PC-3 (cell line): ENCODE measurements at regions not wholly inside any gene's neighbourhood (a gene's known extent, or its start where the extent isn't known, plus 50 kb on each side); places are given as distances from the start of the nearest gene placed in this dataset.

Source experiments
- ATAC-seq: fragments of 200-7000 bp; cut with Tn5 transposase; 2 replicates; pipeline ENCODE4 v1.9.1; 2020; ENCODE audit warnings: mild to moderate bottlenecking, moderate library complexity
- BruUV-seq: library from RNA; stranded (reverse); fragments of 400-500 nt; replicated peaks from 2 replicates; lab custom pipeline; 2021; lab: Mats Ljungman, UMichigan
- CTCF ChIA-PET: fragments of 300-600 bp; sonication (Branson Sonifier 250); formaldehyde crosslinking; loops from one replicate; lab custom pipeline; 2022; ENCODE audit warnings: antibody characterized with exemption; lab: Charles Lee
- POLR2A ChIA-PET: fragments of 300-600 bp; sonication (Branson Sonifier 250); formaldehyde crosslinking; loops from one replicate; lab custom pipeline; 2022; ENCODE audit warnings: antibody characterized with exemption; ENCODE audit not compliant: unreplicated experiment; lab: Charles Lee
- DNase-seq: peaks from one replicate; pipeline ENCODE4 v3.0.0-alpha.2; 2015
- H2AFZ ChIP-seq: fragments of 300-600 bp; sonication (generic); 2 replicates; pipeline ENCODE4 v1.6.0; 2016; ENCODE audit warnings: antibody characterized with exemption, low read length
- H3F3A ChIP-seq: fragments of 300-600 bp; sonication (generic); one replicate; pipeline ENCODE4 v1.6.0; 2017; ENCODE audit warnings: antibody characterized with exemption, low read length, control low read depth, mild to moderate bottlenecking; ENCODE audit not compliant: unreplicated experiment
- H3K27ac ChIP-seq: fragments of 300-600 bp; sonication (generic); 2 replicates; pipeline ENCODE4 v1.5.1; 2016; ENCODE audit warnings: mild to moderate bottlenecking, low read length
- H3K27me3 ChIP-seq: fragments of 300-600 bp; sonication (generic); 2 replicates; pipeline ENCODE4 v1.6.1; 2016; ENCODE audit warnings: low read length, mixed read lengths
- H3K36me3 ChIP-seq: fragments of 300-600 bp; sonication (generic); 2 replicates; pipeline ENCODE4 v1.6.1; 2016; ENCODE audit warnings: low read depth, mixed run types, low read length, mixed read lengths
- H3K4me1 ChIP-seq: fragments of 300-600 bp; sonication (generic); 2 replicates; pipeline ENCODE4 v1.5.1; 2016; ENCODE audit warnings: low read length; ENCODE audit not compliant: insufficient read depth
- H3K4me2 ChIP-seq: fragments of 300-600 bp; sonication (generic); 2 replicates; pipeline ENCODE4 v1.6.0; 2016; ENCODE audit warnings: low read length
- H3K4me3 ChIP-seq: fragments of 300-600 bp; sonication (generic); 2 replicates; pipeline ENCODE4 v1.5.1; 2016; ENCODE audit warnings: mild to moderate bottlenecking, low read length, mixed read lengths
- H3K79me2 ChIP-seq: fragments of 300-600 bp; sonication (generic); 2 replicates; pipeline ENCODE4 v1.6.1; 2017; ENCODE audit warnings: low read length, mixed read lengths
- H3K9ac ChIP-seq: fragments of 300-600 bp; sonication (generic); 2 replicates; pipeline ENCODE4 v1.6.0; 2016; ENCODE audit warnings: mild to moderate bottlenecking, low read length
- H3K9me2 ChIP-seq: fragments of 300-600 bp; sonication (generic); replicated peaks from 2 replicates; pipeline ENCODE4 v1.6.1; 2016; ENCODE audit warnings: mixed run types, low read length, mixed read lengths
- H3K9me3 ChIP-seq: fragments of 300-600 bp; sonication (generic); 2 replicates; pipeline ENCODE4 v1.6.1; 2016; ENCODE audit warnings: low read length, mixed read lengths
- H4K20me1 ChIP-seq: fragments of 300-600 bp; sonication (generic); 2 replicates; pipeline ENCODE4 v1.6.1; 2016; ENCODE audit warnings: low read length, mixed read lengths
- EZH2 ChIP-seq: fragments of 300-600 bp; sonication (generic); IDR thresholded peaks from one replicate; pipeline ENCODE4 v1.6.1; 2017; ENCODE audit warnings: antibody characterized with exemption, mild to moderate bottlenecking, low read length; ENCODE audit not compliant: unreplicated experiment
- EZH2phosphoT487 ChIP-seq: fragments of 300-600 bp; sonication (generic); IDR thresholded peaks from 2 replicates; pipeline ENCODE4 v1.6.1; 2018; ENCODE audit warnings: mild to moderate bottlenecking, antibody characterized with exemption, low read length, borderline replicate concordance
- intact Hi-C: fragments of 100-400 bp; cut with micrococcal nuclease; formaldehyde crosslinking; loops from 2 replicates; pipeline ENCODE4 v1.9.0; 2023
- TF ChIP-seq, protein P1 (sequence below): fragments of 300-600 bp; sonication (generic); conservative IDR thresholded peaks from 2 replicates; pipeline ENCODE4 v1.5.1; 2017; ENCODE audit warnings: antibody characterized with exemption, low read depth, mild to moderate bottlenecking, low read length

GRCh38 chr2:21282515-21282898 lies 158.7 kb downstream of the TDRD15 start:
- H3K4me1 ChIP-seq: no peaks in the 10 kb centered on the region
- 0 out of 2 replicates have a peak, but pooled peaks cover 4% of the 10 kb centered on the region for H3K9me3 ChIP-seq
- ChIA-PET CTCF (no interaction called here), POLR2A (no interaction called here)
- H3K4me3 ChIP-seq: no peak overlapping the region
- no peaks in the 10 kb centered on the region for H3F3A ChIP-seq
- no peaks in the 10 kb centered on the region for H3K79me2 ChIP-seq
- intact Hi-C loops: no loop called here
- H3K9ac ChIP-seq: no peak overlapping the region
- H3K27ac ChIP-seq: no peak overlapping the region
- H3K4me2 ChIP-seq: no peak overlapping the region
- TF ChIP-seq EZH2 (no peak), EZH2phosphoT487 (no peak)
- TF ChIP-seq, protein P1, sequence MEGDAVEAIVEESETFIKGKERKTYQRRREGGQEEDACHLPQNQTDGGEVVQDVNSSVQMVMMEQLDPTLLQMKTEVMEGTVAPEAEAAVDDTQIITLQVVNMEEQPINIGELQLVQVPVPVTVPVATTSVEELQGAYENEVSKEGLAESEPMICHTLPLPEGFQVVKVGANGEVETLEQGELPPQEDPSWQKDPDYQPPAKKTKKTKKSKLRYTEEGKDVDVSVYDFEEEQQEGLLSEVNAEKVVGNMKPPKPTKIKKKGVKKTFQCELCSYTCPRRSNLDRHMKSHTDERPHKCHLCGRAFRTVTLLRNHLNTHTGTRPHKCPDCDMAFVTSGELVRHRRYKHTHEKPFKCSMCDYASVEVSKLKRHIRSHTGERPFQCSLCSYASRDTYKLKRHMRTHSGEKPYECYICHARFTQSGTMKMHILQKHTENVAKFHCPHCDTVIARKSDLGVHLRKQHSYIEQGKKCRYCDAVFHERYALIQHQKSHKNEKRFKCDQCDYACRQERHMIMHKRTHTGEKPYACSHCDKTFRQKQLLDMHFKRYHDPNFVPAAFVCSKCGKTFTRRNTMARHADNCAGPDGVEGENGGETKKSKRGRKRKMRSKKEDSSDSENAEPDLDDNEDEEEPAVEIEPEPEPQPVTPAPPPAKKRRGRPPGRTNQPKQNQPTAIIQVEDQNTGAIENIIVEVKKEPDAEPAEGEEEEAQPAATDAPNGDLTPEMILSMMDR: no peak
- no peak for ATAC-seq
- H3K36me3 ChIP-seq: no peaks in the 10 kb centered on the region
- no peak overlapping the region for H2AFZ ChIP-seq
- no peaks in the 10 kb centered on the region for H4K20me1 ChIP-seq
- DNase-seq: no peak
- peaks cover 15% of the 10 kb centered on the region; the same call in 1 of the 2 replicates for H3K27me3 ChIP-seq
- H3K9me2 ChIP-seq: no peaks in the 10 kb centered on the region
- no TSS peak for BruUV-seq

DNA sequence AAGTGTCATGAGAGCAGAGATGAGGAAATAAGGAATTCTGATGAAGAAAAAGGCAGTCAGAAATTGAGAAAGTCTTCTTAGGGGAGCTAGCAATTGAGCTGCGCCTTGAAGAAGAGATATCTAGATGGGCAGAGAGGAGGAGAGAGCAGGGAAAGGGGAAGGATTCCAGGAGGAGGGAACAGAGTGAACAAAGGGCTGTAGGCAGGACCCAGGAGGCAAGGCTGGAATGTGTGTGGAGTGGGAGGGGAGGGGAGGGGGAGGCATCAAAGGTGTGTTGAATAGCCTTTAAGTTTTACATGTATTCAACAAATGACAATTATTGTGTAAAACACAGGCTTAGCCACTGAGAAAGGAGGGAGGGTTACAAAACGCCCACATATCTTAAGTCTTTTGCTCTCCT lies 164.5 kb downstream of the TDRD15 start:
- Histone ChIP-seq H4K20me1 (no peaks in the 10 kb centered on the region), H3K4me1 (no peaks in the 10 kb centered on the region), H3K4me2 (no peak overlapping the region), H2AFZ (no peak overlapping the region), H3F3A (no peaks in the 10 kb centered on the region), H3K4me3 (no peak overlapping the region), H3K27me3 (no peaks in the 10 kb centered on the region), H3K9ac (no peak overlapping the region), H3K79me2 (no peaks in the 10 kb centered on the region), H3K9me2 (no peaks in the 10 kb centered on the region), H3K27ac (no peak overlapping the region), H3K36me3 (no peaks in the 10 kb centered on the region), H3K9me3 (0 out of 2 replicates have a peak, but pooled peaks cover 4% of the 10 kb centered on the region)
- BruUV-seq: no TSS peak
- TF ChIP-seq EZH2: no peak
- TF ChIP-seq EZH2phosphoT487: no peak
- TF ChIP-seq, protein P1: no peak
- intact Hi-C loops: no loop called here
- no peak for ATAC-seq
- DNase-seq: no peak
- ChIA-PET POLR2A (no interaction called here), CTCF (no interaction called here)

DNA sequence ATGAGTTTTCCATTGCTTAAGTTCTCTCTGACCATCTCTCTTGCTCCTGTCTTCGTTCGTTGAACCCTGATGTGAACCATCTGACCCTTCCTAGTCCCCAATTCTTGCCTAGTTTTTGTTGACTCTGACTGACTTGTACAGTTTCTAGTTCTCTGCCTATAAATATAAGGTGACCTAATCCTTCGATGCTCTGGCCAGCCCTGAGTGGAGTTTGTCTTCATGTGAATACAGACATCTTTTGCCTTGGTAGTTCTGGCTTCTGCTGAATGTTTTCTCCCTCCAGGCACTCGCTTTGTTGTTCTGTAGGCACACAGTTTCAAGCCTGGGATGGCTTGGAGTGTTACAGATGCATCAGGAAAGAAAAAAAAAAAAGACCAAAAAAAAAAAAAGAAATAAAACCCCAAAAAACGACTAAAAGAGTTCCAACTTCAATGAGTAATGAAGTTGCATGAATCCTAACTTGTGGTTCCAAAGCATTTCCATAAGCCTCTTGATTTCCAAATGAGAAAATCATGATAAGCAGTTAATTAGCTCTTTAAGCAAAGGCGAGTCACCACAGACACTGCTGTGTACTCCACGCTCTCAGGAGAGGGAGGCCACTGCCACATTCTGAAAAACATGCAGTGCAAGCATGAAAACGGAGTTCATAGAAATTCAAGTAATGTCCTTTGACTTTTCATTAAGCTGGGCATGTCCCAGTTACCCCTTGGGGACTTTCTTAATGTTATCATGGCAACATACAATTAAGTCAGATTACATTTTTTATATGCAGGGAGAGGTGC lies 165.2 kb downstream of the TDRD15 start:
- Histone ChIP-seq H3K79me2 (no peaks in the 10 kb centered on the region), H3K9me3 (0 out of 2 replicates have a peak, but pooled peaks cover 4% of the 10 kb centered on the region), H2AFZ (no peak overlapping the region), H3K4me3 (no peak overlapping the region), H3F3A (no peaks in the 10 kb centered on the region), H3K27ac (no peak overlapping the region), H3K36me3 (no peaks in the 10 kb centered on the region), H3K27me3 (no peaks in the 10 kb centered on the region), H3K4me1 (no peaks in the 10 kb centered on the region), H3K9ac (no peak overlapping the region), H4K20me1 (no peaks in the 10 kb centered on the region), H3K4me2 (no peak overlapping the region), H3K9me2 (no peaks in the 10 kb centered on the region)
- ATAC-seq (no peak), DNase-seq (no peak)
- no TSS peak for BruUV-seq
- TF ChIP-seq EZH2 (no peak), EZH2phosphoT487 (no peak)
- TF ChIP-seq, protein P1: no peak
- POLR2A ChIA-PET: no interaction called here
- intact Hi-C loops: no loop called here
- CTCF ChIA-PET: no interaction called here
